Right hindlimb (tissue), 1 donor: ENCODE measurements at regions not wholly inside any gene's neighbourhood (a gene's known extent, or its start where the extent isn't known, plus 50 kb on each side); places are given as distances from the start of the nearest gene placed in this dataset.
"Not testable (repeated sequence)": the region's sequence is repeated elsewhere in the genome, so short reads cannot be mapped to it uniquely, and the experiment has no call there.

Experiments
- DNase-seq: peaks from one replicate; pipeline ENCODE4 v3.0.0-alpha.2; 2018

- no peak for DNase-seq
Measured at GRCh38 chr4:126757219-126757618, 875.5 kb upstream of the INTU start.

- no peak for DNase-seq
Measured at GRCh38 chr4:126758493-126758892, 874.3 kb upstream of the INTU start.

DNA sequence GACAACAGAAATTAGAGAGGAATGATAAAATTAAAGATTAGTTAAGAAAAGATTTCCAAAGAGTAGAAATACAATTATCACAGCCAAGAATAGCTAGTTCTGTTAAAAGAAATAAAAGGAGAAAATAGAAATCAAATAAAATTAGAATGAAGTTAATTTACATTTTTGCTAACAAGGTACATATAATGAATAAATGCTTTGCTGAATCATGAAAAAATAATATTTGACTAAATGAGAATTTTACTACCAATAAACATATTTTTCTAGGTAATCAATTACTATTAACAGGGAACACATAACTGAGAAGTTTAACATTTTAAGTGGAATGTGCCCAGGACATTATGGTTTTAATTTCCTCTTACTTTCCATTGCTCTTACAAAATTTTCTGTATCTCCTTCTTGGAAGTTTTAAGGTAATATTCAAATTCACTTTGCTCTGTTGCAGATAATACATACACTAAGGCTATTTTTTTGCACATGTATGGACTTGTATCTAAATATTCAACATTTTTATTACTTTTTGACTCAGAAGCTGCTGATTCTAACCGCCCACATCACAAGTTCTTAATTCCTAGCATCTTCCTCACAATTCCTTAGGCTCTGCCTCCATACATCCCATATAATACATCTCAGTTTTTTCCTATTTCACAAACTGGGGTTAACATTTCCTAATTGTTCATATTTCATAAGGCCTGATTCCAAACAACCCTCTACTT lies 870.7 kb upstream of the INTU start:
- DNase-seq: no peak

DNA sequence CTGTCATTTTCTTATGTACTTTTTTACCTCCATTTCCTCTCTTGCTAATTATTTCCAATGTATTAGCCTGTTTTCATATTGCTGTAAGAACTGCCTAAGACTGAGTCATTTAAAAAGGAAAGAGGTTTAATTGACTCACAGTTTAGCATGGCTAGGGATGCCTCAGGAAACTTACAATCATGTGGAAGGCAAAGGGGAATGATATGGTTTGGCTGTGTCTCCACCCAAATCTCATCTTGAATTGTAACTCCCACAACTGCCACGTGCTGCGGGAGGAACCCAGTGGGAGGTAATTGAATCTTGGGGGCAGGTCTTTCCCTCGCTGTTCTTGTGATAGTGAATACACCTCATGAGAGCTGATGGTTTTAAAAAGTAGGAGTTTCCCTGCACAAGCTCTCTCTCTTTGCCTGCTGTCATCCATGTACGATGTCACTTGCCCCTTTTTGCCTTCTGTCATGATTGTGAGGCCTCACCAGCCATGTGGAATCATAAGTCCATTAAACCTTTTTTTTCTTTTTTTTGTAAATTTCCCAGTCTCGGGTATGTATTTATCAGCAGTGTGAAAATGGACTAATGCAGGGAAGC lies 870.0 kb upstream of the INTU start:
- DNase-seq: no peak

- DNase-seq: peak; percentile 66
Measured at GRCh38 chr4:126766241-126766640, 866.5 kb upstream of the INTU start.

DNA sequence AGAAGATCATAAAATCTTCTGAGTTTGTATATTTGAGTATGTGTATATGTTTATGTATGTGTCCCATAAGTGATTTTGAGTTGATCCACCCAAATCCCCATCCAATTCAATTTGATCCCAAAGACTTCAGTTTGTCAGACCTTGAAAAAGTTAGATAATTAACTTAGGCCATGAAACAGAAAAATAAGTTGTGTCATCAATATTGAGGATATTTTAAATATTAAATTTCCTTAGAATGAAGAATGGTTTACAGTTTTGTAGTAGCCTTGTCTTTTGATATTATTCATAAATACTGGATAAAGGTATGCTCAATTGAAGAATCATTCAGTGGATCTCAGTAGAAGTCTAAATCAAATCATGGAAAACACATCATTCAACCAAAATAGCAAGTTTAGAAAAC lies 864.4 kb upstream of the INTU start:
- no peak for DNase-seq

- not testable (repeated sequence) for DNase-seq
Measured at GRCh38 chr4:126770811-126771553, 861.8 kb upstream of the INTU start.

- DNase-seq: not testable (repeated sequence)
Measured at GRCh38 chr4:126771618-126772017, 861.1 kb upstream of the INTU start.

GRCh38 chr4:126772662-126773061 lies 860.1 kb upstream of the INTU start:
- DNase-seq: no peak

DNA sequence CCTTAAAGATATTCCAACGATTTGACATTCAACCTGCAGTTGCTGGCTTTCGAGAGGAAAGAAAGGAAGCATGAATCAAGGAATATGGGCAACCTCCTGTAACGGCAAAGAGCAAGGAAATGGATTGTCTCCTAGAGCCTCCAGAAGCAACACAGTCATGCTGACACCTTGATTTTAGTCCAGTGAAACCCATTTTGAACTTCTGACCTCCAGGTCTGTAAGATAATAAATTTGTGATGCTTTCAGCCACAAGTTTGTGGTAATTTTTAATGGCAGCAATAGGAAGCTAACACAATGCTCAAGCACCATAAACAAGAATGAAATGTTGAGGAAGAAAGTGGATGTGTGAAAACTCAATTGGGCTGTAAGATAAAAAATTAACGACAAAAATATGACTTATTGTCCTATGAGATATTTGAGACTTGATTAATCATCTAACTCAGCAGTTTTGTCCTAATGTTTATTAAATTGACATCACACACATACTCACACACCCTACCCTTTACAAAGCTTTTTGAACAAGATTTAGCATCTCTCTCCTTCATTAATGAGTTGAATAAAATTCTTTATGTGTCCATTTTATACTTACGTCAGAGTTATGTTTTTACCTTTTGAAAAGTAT lies 857.2 kb upstream of the INTU start:
- no peak for DNase-seq

GRCh38 chr4:126776361-126776760 lies 856.4 kb upstream of the INTU start:
- DNase-seq: no peak

- no peak for DNase-seq
Measured at GRCh38 chr4:126777649-126778048, 855.1 kb upstream of the INTU start.

- DNase-seq: no peak
Measured at GRCh38 chr4:126778348-126778747, 854.4 kb upstream of the INTU start.

DNA sequence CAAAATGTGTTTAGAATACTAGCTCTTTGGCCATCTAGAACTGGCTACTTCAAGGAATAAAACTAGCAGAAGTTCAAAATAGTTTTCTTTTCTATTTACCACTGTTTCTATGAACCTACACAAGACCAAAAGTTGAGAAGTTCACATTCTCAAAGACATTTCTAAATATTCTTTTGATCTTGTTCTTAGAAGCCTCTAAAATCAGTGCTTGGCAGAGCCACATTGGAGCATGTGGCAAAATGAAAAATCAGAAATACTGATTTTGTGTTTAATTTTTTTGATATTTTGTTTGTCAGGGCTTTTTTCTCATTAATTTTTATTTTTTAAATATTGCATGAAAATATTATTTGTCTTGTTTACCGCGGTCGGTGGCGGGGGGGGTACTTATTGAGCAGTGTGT lies 853.8 kb upstream of the INTU start:
- DNase-seq: no peak

GRCh38 chr4:126779436-126780166 lies 853.2 kb upstream of the INTU start:
- no peak for DNase-seq

DNA sequence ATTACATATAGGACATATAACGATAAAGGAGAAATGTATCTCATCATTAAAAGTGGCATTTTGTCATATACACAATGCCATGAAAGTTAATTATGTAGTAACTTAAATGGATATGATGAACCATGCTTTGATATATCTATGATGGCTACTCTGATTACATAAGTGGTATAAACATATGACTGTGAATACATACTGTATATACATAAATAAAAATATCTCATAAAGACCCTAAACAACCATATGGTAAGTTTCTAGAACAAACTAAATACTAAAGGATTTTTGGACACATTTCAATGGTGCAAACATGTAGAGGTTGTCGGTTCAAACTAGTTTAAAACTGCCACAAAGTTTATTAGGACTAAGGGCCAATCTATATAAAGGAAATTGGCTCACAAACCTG lies 849.6 kb upstream of the INTU start:
- no peak for DNase-seq

GRCh38 chr4:126784966-126785580 lies 847.7 kb upstream of the INTU start:
- no peak for DNase-seq

- DNase-seq: no peak
Measured at GRCh38 chr4:126790633-126791032, 842.1 kb upstream of the INTU start.

GRCh38 chr4:126794363-126794762 lies 838.4 kb upstream of the INTU start:
- DNase-seq: no peak

- DNase-seq: no peak
Measured at GRCh38 chr4:126798214-126798613, 834.5 kb upstream of the INTU start.

- DNase-seq: peak; percentile 33
Measured at GRCh38 chr4:126799416-126799815, 833.3 kb upstream of the INTU start.

DNA sequence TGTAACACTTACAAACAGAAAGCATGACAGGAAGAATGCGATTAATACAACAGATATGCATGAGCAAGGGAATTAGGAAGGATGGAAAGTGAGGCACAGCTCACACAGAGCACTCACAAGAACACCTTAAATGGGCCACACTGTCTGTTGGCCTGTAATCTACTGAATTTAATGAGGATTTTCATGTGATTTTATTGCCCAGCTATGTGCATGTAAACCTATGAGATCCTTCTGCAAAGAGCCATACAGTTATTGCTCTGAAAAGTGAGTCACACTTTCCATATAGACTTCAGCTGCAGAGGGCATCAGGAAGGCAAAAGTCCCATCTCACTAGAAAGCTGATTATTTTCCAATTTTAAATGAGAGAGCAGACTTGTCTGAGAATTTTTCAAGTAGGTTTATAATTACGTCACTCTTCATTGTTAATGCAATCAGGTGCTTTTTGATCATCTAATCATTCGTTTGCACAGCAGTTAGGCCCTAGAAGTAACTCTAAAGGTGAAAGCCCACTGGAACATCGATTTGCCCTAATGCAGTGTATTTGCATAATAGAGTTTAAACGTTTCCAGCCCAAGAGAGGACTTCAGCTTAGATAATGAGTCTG lies 832.7 kb upstream of the INTU start:
- no peak for DNase-seq
